T-cell (primary cell): ENCODE measurements at regions not wholly inside any gene's neighbourhood (a gene's known extent, or its start where the extent isn't known, plus 50 kb on each side); places are given as distances from the start of the nearest gene placed in this dataset.

Experiments
- ATAC-seq, 4 experiments: fragments of 200-7000 bp in 3 of 4; fragments of 150-1000 bp in 1 of 4; cut with Tn5 transposase; replicated peaks in 1 of 4; 1 replicate in 3 of 4; 2 replicates in 1 of 4; pipeline ENCODE4 v1.10.0; 2021; ENCODE audit warnings: moderate library complexity in 3 of 4, mild to moderate bottlenecking in 2 of 4, moderate number of reproducible peaks in 1 of 4
- CTCF ChIA-PET, 2 donors: fragments of 300-600 bp; sonication (Branson Sonifier 250); formaldehyde crosslinking; loops; one replicate each; lab custom pipeline; 2022; ENCODE audit warnings: antibody characterized with exemption in 2 of 2; lab: Charles Lee
- POLR2A ChIA-PET, 2 donors: fragments of 300-600 bp; sonication (Branson Sonifier 250); formaldehyde crosslinking; loops; one replicate each; lab custom pipeline; 2022; ENCODE audit warnings: antibody characterized with exemption in 2 of 2; lab: Charles Lee
- DNase-seq, 35 experiments: peaks; one replicate each; pipeline versions ENCODE4 v3.0.0 to v3.0.0-alpha.2; 2013 to 2023
- H3K27ac ChIP-seq: one replicate; pipeline ENCODE4 v1.5.1; 2013; ENCODE audit warnings: low read length
- H3K27me3 ChIP-seq, 2 experiments: replicated peaks in 1 of 2; 1 replicate in 1 of 2; 2 replicates in 1 of 2; pipeline versions ENCODE4 v1.6.1 to v1.7.0; 2013; ENCODE audit warnings: low read length in 1 of 2, mixed read lengths in 1 of 2; ENCODE audit not compliant: control insufficient read depth in 2 of 2, insufficient read depth in 2 of 2; ENCODE audit errors: extremely low read depth in 1 of 2
- H3K36me3 ChIP-seq, 2 donors: 1 replicate in 1 of 2; 2 replicates in 1 of 2; pipeline versions ENCODE4 v1.6.1 to v1.7.0; 2013; ENCODE audit warnings: low read length in 1 of 2; ENCODE audit not compliant: control insufficient read depth in 2 of 2, insufficient read depth in 1 of 2; ENCODE audit errors: extremely low read depth in 1 of 2
- H3K4me1 ChIP-seq, 2 experiments: 1 replicate in 1 of 2; 2 replicates in 1 of 2; pipeline versions ENCODE4 v1.6.1 to v1.7.0; 2013; ENCODE audit warnings: low read length in 2 of 2, mixed read lengths in 1 of 2; ENCODE audit not compliant: insufficient read depth in 2 of 2, control insufficient read depth in 1 of 2; ENCODE audit errors: extremely low read depth in 1 of 2
- H3K4me3 ChIP-seq, 2 donors: 1 replicate in 1 of 2; 2 replicates in 1 of 2; pipeline versions ENCODE4 v1.5.1 to v1.7.0; 2013; ENCODE audit warnings: mild to moderate bottlenecking in 2 of 2, low read length in 1 of 2, moderate library complexity in 1 of 2; ENCODE audit not compliant: control insufficient read depth in 1 of 2; ENCODE audit errors: extremely low read depth in 1 of 2
- H3K9me3 ChIP-seq: 2 replicates; pipeline ENCODE4 v1.7.0; 2013
- H3K27ac Mint-ChIP-seq, 2 donors: one replicate each; pipeline ENCODE4 v1.8.0; 2020 to 2021; ENCODE audit warnings: mild to moderate bottlenecking in 2 of 2, mixed read lengths in 2 of 2
- H3K27me3 Mint-ChIP-seq, 2 donors: one replicate each; pipeline ENCODE4 v1.8.0; 2021 to 2022; ENCODE audit warnings: mixed read lengths in 2 of 2
- H3K36me3 Mint-ChIP-seq: one replicate; pipeline ENCODE4 v1.8.0; 2021; ENCODE audit warnings: mixed read lengths
- H3K4me1 Mint-ChIP-seq, 3 donors: one replicate each; pipeline ENCODE4 v1.8.0; 2020 to 2022; ENCODE audit warnings: mixed read lengths in 3 of 3, mild to moderate bottlenecking in 1 of 3
- H3K4me3 Mint-ChIP-seq, 3 donors: one replicate each; pipeline ENCODE4 v1.8.0; 2020 to 2022; ENCODE audit warnings: mild to moderate bottlenecking in 3 of 3, mixed read lengths in 3 of 3, moderate library complexity in 3 of 3
- H3K9me3 Mint-ChIP-seq, 3 donors: one replicate each; pipeline ENCODE4 v1.8.0; 2020 to 2022; ENCODE audit warnings: mixed read lengths in 3 of 3
- WGBS: methylation state at CpG from one replicate; pipeline ENCODE4 v1.1.5; 2013; ENCODE audit warnings: missing lambda C conversion rate; ENCODE audit not compliant: insufficient coverage; 5-methylcytosine and 5-hydroxymethylcytosine counted together

DNA sequence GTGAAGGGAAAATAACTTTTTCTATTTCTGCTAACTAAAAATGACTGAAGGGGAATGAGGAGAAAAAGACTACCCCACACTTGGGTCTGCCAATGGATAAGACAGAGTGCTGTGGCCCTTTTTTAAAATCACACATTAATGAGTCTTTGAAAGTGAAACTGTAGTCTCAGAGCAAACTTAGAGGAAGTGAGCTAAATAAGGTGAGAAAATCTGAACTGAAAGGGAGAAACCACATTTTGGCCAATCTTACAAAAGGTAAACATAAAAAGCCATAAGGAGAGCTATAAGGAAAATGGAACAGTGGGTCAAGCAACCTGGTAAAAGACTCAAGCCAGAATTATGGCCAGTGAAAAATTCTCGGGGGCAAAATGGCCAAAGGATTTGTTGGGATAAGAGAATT is 755.1 kb upstream of the IGFBP7 start:
- H3K4me3 Mint-ChIP-seq: no peak overlapping the region

DNA sequence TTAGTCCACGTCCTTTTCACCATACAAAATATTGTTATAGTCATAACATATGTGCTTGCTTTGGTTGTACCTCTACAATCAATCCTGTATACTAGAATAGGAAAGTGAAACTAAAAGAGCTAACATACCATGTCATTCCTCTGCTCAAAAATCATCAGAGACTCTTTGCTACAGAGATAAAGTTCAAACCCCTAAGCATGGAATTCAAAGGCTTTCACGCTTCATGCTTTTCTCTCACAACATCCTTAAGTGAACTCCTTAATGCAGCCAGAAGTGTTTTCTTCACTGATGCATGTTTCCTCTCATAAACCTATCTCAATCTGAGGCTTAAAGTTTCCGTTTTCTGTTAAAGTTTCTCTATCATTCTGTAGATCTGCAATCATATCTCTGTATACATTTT is 744.6 kb upstream of the IGFBP7 start:
- Mint-ChIP-seq H3K4me3 (no peak overlapping the region), H3K9me3 (peaks cover 4 to 16% (median 15%) of the 10 kb centered on the region in 3 donors), H3K27me3 (no peaks in the 10 kb centered on the region), H3K27ac (no peak overlapping the region), H3K36me3 (no peaks in the 10 kb centered on the region), H3K4me1 (no peaks in the 10 kb centered on the region)
- no peak for ATAC-seq
- ChIA-PET CTCF (no interaction called here), POLR2A (no interaction called here)
- Histone ChIP-seq H3K4me1 (no peaks in the 10 kb centered on the region), H3K27ac (no peak overlapping the region), H3K27me3 (no peaks in the 10 kb centered on the region), H3K36me3 (no peaks in the 10 kb centered on the region), H3K4me3 (no peak overlapping the region), H3K9me3 (no peaks in the 10 kb centered on the region)
- 56% methylated on average over 2 of the region's 3 CpGs for WGBS
- no peak for DNase-seq

More for the DNA sequence above, 755.1 kb upstream of the IGFBP7 start:
- H3K27me3 ChIP-seq: no peaks in the 10 kb centered on the region
- H3K9me3 Mint-ChIP-seq: peaks cover 4 to 15% (median 8%) of the 10 kb centered on the region in 3 donors
- H3K36me3 ChIP-seq: no peaks in the 10 kb centered on the region
- ChIA-PET POLR2A (no interaction called here), CTCF (no interaction called here)
- no peak overlapping the region for H3K27ac Mint-ChIP-seq
- H3K4me1 Mint-ChIP-seq: no peaks in the 10 kb centered on the region
- WGBS: no CpG with 5 or more reads among the region's 1 CpG
- DNase-seq (no peak), ATAC-seq (no peak)
- H3K9me3 ChIP-seq: no peaks in the 10 kb centered on the region
- H3K27ac ChIP-seq: no peak overlapping the region
- no peaks in the 10 kb centered on the region for H3K4me1 ChIP-seq
- no peaks in the 10 kb centered on the region for H3K27me3 Mint-ChIP-seq
- no peak overlapping the region for H3K4me3 ChIP-seq
- H3K36me3 Mint-ChIP-seq: no peaks in the 10 kb centered on the region

DNA sequence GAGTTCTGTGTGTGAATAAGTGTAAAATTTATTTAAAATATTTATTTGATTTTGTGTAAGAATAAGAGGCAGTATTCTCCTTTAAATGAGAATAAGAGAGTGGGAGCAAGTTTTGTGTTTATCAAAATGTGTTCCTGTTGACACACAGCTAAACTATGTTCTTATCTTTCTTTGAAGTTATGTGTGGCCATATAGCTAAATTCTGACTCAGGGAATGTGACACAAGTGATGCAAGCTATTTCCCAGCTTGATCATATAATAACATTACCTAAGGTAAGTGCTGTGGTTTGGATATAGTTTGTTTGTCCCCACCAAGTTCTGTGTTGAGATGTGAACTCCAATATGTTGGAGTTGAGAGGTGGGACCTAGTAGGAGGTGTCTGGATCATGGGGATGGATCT is 740.0 kb upstream of the IGFBP7 start:
- ChIA-PET CTCF (no interaction called here), POLR2A (no interaction called here)
- Histone ChIP-seq H3K36me3 (no peaks in the 10 kb centered on the region), H3K4me3 (no peak overlapping the region), H3K27ac (no peak overlapping the region), H3K27me3 (no peaks in the 10 kb centered on the region), H3K4me1 (no peaks in the 10 kb centered on the region), H3K9me3 (no peaks in the 10 kb centered on the region)
- Mint-ChIP-seq H3K36me3 (no peaks in the 10 kb centered on the region), H3K27me3 (no peaks in the 10 kb centered on the region), H3K9me3 (peaks cover 7 to 29% (median 24%) of the 10 kb centered on the region in 3 donors), H3K4me3 (no peak overlapping the region), H3K27ac (no peak overlapping the region), H3K4me1 (no peaks in the 10 kb centered on the region)
- DNase-seq (no peak), ATAC-seq (no peak)

DNA sequence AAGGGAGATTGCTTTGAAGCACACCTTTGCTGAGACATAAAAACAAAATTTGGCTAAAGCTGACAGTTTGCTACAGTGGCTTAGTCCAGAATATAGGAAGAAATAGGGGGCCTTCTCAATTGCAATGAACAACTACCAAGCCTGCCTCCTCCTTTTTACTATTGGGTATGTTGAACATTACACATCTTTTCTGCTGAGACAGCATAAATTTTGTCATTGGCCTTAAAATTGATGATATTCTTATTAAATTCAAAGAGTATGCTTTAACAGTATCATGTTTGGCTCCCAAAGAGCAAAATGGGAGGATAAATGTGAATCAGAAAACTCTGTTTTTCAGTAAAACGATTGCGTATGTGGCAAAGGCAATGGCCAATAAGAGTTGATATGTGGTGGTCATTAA is 721.9 kb upstream of the IGFBP7 start:
- Histone ChIP-seq H3K4me1 (no peaks in the 10 kb centered on the region), H3K4me3 (no peak overlapping the region), H3K27me3 (no peaks in the 10 kb centered on the region), H3K36me3 (no peaks in the 10 kb centered on the region), H3K9me3 (no peaks in the 10 kb centered on the region), H3K27ac (no peak overlapping the region)
- POLR2A ChIA-PET: no interaction called here
- Mint-ChIP-seq H3K27me3 (no peaks in the 10 kb centered on the region), H3K4me1 (no peaks in the 10 kb centered on the region), H3K36me3 (no peaks in the 10 kb centered on the region), H3K4me3 (no peak overlapping the region), H3K9me3 (peaks cover 4 to 6% (median 6%) of the 10 kb centered on the region in 3 donors), H3K27ac (no peak overlapping the region)
- no CpG with 5 or more reads among the region's 2 CpGs for WGBS
- CTCF ChIA-PET: no interaction called here
- DNase-seq (no peak), ATAC-seq (no peak)

DNA sequence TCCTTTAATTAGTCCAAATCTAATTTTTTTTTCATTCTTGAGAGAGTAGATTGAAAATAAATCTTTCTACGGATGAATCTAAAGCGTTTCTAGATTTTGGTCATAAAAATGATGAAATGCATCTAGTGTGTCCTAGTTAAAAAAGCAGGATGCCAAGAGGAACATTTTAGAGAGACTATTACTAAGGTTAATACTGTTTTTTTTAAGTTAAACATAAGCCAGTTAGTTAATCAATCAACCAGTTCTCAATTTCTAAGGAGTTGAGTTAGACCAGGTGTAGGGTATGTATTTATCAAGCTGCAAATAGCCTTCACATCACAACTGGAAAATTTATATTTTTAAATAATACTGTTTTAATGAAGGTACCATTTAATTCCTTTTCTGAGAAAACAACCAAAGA is 679.5 kb upstream of the IGFBP7 start:
- POLR2A ChIA-PET: no interaction called here
- H3K9me3 Mint-ChIP-seq: peaks cover 0 to 11% (median 3%) of the 10 kb centered on the region in 3 donors
- H3K27ac ChIP-seq: no peak overlapping the region
- WGBS: no CpG with 5 or more reads among the region's 2 CpGs
- H3K27me3 ChIP-seq: no peaks in the 10 kb centered on the region
- H3K4me1 Mint-ChIP-seq: no peaks in the 10 kb centered on the region
- no peaks in the 10 kb centered on the region for H3K36me3 Mint-ChIP-seq
- no peak overlapping the region for H3K27ac Mint-ChIP-seq
- no peaks in the 10 kb centered on the region for H3K27me3 Mint-ChIP-seq
- no peak overlapping the region for H3K4me3 ChIP-seq
- no peak overlapping the region for H3K4me3 Mint-ChIP-seq
- H3K9me3 ChIP-seq: no peaks in the 10 kb centered on the region
- no peaks in the 10 kb centered on the region for H3K36me3 ChIP-seq
- H3K4me1 ChIP-seq: no peaks in the 10 kb centered on the region
- CTCF ChIA-PET: no interaction called here
- ATAC-seq (no peak), DNase-seq (no peak)

DNA sequence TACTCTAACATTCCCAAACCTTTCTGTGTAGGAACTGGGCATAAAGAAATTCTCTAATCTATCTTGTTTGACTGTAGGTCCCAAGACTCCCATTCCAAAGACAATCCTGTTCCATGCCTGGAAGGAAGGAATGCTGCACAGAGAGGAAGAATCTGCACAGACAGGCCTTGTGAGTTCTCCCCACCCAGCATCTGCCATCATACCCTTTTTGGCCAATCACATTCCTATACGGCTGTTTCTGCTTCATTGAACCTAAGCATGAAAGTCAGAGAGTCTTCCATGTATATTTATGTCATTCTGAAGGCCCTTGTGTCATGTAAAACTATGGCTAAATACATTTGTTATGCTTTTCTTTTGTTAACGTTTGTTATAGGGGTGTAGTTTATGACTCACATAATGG is 667.7 kb upstream of the IGFBP7 start:
- Mint-ChIP-seq H3K9me3 (peaks cover 9 to 26% (median 16%) of the 10 kb centered on the region in 3 donors), H3K27ac (no peak overlapping the region), H3K36me3 (no peaks in the 10 kb centered on the region), H3K27me3 (no peaks in the 10 kb centered on the region), H3K4me3 (no peak overlapping the region), H3K4me1 (no peaks in the 10 kb centered on the region)
- Histone ChIP-seq H3K27me3 (no peaks in the 10 kb centered on the region), H3K27ac (no peak overlapping the region), H3K4me3 (no peak overlapping the region), H3K36me3 (no peaks in the 10 kb centered on the region), H3K4me1 (no peaks in the 10 kb centered on the region), H3K9me3 (no peaks in the 10 kb centered on the region)
- DNase-seq (no peak), ATAC-seq (no peak)
- ChIA-PET POLR2A (no interaction called here), CTCF (no interaction called here)
- no CpG with 5 or more reads among the region's 2 CpGs for WGBS

DNA sequence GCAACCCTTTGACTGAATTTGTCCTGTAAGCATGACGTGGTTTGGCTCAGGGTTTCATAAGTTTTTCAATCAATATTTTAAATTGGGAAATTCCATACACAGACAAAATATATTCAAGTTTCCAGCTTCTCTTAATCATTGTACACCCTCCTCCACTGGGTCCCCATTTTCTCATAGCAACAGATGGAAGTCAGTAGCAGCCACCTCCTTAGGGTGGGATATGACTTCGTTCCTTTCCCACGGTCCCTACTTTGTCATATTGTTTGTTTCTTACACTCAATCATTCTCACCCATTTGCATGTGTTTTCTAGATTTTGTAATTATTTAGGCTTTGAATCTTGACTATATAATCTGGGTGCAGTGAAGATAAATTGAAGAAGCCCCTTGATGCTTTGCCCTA is 664.5 kb upstream of the IGFBP7 start:
- Mint-ChIP-seq H3K4me1 (no peaks in the 10 kb centered on the region), H3K4me3 (no peak overlapping the region), H3K9me3 (peaks cover 9 to 12% (median 11%) of the 10 kb centered on the region in 3 donors), H3K27ac (no peak overlapping the region), H3K36me3 (no peaks in the 10 kb centered on the region), H3K27me3 (no peaks in the 10 kb centered on the region)
- no peaks in the 10 kb centered on the region for H3K27me3 ChIP-seq
- WGBS: no CpG with 5 or more reads among the region's 3 CpGs
- ChIA-PET CTCF (no interaction called here), POLR2A (no interaction called here)
- H3K4me1 ChIP-seq: no peaks in the 10 kb centered on the region
- H3K4me3 ChIP-seq: no peak overlapping the region
- ATAC-seq (no peak), DNase-seq (no peak)
- no peaks in the 10 kb centered on the region for H3K36me3 ChIP-seq
- H3K9me3 ChIP-seq: no peaks in the 10 kb centered on the region
- no peak overlapping the region for H3K27ac ChIP-seq
